GM19438 (cell line): ENCODE measurements at regions not wholly inside any gene's neighbourhood (a gene's known extent, or its start where the extent isn't known, plus 50 kb on each side); places are given as distances from the start of the nearest gene placed in this dataset.
"Not testable (repeated sequence)": the region's sequence is repeated elsewhere in the genome, so short reads cannot be mapped to it uniquely, and the experiment has no call there.

Experiments
- ATAC-seq: cut with Tn5 transposase; IDR thresholded peaks from one replicate; pipeline ENCODE4 v1.9.1; 2021; ENCODE audit warnings: low read depth; ENCODE audit not compliant: unreplicated experiment

GRCh38 chr16:29224675-29225074 is 181.8 kb downstream of the NPIPB11 start:
- not testable (repeated sequence) for ATAC-seq

GRCh38 chr16:29222615-29223014 is 183.9 kb downstream of the NPIPB11 start:
- not testable (repeated sequence) for ATAC-seq

GRCh38 chr16:29222008-29222407 is 184.5 kb downstream of the NPIPB11 start:
- ATAC-seq = not testable (repeated sequence)

- not testable (repeated sequence) for ATAC-seq
Measured at GRCh38 chr16:29221281-29221955, 185.1 kb downstream of the NPIPB11 start.

GRCh38 chr16:29220647-29221191 is 185.8 kb downstream of the NPIPB11 start:
- ATAC-seq = not testable (repeated sequence)

- ATAC-seq = not testable (repeated sequence)
Measured at GRCh38 chr16:29219966-29220646, 186.4 kb downstream of the NPIPB11 start.

GRCh38 chr16:29219562-29219961 is 186.9 kb downstream of the NPIPB11 start:
- not testable (repeated sequence) for ATAC-seq

GRCh38 chr16:29218649-29219048 is 187.9 kb downstream of the NPIPB11 start:
- not testable (repeated sequence) for ATAC-seq

- ATAC-seq = not testable (repeated sequence)
Measured at GRCh38 chr16:29218171-29218570, 188.3 kb downstream of the NPIPB11 start.

- ATAC-seq = not testable (repeated sequence)
Measured at GRCh38 chr16:29217752-29218126, 188.8 kb downstream of the NPIPB11 start.

GRCh38 chr16:29217104-29217751 is 189.3 kb downstream of the NPIPB11 start:
- not testable (repeated sequence) for ATAC-seq

- ATAC-seq = not testable (repeated sequence)
Measured at GRCh38 chr16:29213770-29214169, 192.7 kb downstream of the NPIPB11 start.

GRCh38 chr16:29213251-29213650 is 193.3 kb downstream of the NPIPB11 start:
- ATAC-seq = not testable (repeated sequence)

- not testable (repeated sequence) for ATAC-seq
Measured at GRCh38 chr16:29212084-29213027, 194.2 kb downstream of the NPIPB11 start.

GRCh38 chr16:29211456-29211855 is 195.1 kb downstream of the NPIPB11 start:
- not testable (repeated sequence) for ATAC-seq

GRCh38 chr16:29210299-29211150 is 196.0 kb downstream of the NPIPB11 start:
- ATAC-seq = not testable (repeated sequence)

GRCh38 chr16:29206120-29206519 is 200.4 kb downstream of the NPIPB11 start:
- ATAC-seq = not testable (repeated sequence)

- not testable (repeated sequence) for ATAC-seq
Measured at GRCh38 chr16:29205151-29205550, 201.4 kb downstream of the NPIPB11 start.

- ATAC-seq = no peak
Measured at GRCh38 chr16:29204806-29205135, 201.7 kb downstream of the NPIPB11 start.
